ENCODE measurements at regions not wholly inside any gene's neighbourhood (a gene's known extent, or its start where the extent isn't known, plus 50 kb on each side); places are given as distances from the start of the nearest gene placed in this dataset.
"Not testable (repeated sequence)": the region's sequence is repeated elsewhere in the genome, so short reads cannot be mapped to it uniquely, and the experiment has no call there.

DNA sequence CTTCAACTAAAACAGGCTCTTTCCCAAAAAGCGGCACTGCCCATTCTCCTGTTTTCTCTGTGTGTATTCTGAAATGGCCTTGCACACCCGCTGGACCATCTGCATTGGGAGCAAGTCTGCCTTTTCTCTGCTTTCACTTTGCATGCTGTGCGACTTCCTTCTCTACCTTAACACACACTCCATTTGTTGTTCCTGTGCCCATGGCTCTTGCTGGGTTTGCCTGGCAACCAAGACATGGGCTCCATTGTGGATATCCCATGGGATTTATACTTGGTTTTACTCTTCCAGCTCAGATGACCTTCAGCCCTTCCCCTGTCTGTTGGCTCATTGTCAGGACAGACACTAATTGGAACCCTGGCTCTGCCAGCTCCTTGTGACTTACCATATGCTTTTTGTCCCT lies 465.3 kb downstream of the REEP3 start:
- DNase-seq (ENCODE audit: low read depth in 3 of 3, low spot score in 2 of 3) = no peak

DNA sequence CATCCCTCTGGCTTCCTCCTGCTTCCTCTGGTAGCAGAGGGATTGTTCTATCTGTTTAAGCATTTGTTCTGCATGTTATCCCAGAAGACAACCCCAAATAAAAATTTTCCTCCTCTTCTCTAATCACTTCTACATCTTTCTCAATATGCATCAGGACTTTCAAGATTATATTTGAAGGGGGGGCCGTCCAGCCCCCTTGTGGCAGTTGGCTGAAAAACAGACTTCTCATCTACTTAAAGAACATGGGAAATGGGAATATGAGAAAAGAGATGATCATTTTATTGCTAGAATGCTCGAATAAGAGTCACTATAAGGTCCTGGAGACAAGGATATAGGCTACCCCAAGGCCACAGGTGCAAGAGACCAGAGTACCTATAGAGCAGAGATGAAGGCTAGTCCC lies 466.0 kb downstream of the REEP3 start:
- DNase-seq (ENCODE audit: low read depth in 3 of 3, low spot score in 2 of 3) = no peak

DNA sequence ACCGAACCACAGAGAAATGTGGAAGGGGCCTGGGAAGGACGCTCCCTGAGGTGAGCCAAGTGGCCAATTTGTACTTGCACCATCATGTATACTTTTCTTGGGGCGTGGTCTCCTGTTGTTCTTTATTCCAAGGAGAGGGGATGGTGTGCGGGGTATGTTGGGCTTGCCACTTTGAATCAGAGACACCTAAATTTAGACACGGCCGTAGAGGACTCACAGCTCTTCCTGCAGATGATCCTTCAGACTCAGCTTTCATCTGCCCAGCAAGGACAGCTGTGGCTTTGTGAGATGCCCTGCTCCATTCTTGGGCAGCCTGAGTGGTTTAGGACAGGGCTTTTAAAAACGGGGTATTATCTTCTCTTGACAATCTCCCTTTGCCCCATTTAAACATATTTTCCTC lies 473.2 kb downstream of the REEP3 start:
- no peak for DNase-seq (ENCODE audit: low read depth in 3 of 3, low spot score in 2 of 3)

DNA sequence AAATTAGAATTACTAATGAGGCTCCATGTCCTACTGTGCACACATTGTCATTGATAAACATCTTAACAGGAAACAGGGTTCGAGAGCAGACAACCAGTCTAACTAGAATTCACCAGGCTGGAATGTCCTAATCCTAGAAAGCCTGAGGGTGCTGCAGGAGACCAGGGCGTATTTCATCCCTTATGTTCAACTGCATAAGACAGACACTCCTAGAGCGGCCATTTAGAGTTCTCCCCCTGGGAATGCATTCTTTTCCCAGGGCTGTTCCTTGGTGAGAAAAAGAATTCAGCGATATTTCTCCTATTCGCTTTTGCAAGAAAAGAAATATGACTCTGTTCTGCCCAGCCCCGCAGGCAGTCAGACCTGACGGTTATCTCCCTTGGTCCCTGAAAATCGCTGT lies 486.0 kb downstream of the REEP3 start:
- DNase-seq (ENCODE audit: low read depth in 3 of 3, low spot score in 2 of 3) = no peak

DNA sequence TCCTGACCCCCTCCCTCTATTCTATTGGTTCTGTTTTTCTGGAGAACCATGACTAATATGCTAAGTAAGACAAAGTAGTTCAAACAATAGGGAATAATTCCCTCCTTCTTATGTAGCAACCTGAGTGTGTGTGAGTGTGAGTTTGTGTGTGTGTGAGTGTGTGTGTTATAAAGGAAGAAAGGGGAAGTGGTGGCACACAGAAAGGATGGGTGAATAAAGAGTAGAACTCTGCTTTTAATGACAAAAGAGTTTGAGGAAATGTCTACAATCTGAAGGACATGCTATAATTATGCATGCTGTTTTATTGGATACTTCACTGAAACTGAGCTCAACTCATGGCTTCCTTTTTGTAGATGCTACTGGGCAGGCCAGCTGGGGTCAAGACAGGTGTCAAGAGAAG lies 489.5 kb downstream of the REEP3 start:
- no peak for DNase-seq (ENCODE audit: low read depth in 3 of 3, low spot score in 2 of 3)

DNA sequence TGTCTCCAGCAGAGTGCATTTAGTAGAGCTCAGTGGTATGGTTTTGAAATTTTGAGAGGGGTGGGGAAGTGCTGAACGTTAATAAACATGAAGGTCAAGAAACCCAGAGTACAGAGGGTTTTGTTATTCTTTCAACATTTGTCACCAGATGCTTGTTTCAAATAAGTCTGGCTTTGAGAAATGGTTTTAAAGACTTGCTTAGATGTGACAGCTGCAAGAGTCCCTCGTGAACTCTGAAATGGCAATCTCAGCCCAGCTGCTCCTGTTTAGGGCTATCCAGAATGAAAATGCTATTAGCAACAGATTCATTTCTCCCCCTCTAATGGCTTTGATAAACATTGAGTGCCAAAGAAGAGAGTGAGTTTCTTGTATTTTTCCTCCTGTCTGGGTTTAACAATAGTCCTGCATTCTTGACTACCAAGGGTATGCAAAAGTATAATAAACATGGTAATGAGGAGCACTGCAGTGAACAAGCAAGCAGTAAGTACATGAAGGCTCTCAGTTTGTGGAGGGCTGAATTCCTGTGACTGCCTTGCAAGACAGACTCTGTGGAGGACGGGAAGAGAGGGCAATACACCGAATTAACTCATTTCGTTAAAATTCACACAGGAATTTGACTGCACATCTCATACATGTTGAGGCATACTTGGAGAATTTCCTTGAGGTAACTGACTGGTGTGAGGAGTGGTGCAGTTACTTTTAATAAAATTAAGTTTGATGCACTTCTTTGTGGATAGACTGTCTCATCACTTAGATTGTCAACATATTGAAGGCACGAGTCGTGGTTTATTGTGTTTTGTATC lies 490.9 kb downstream of the REEP3 start:
- no peak for DNase-seq (ENCODE audit: low read depth in 3 of 3, low spot score in 2 of 3)

DNA sequence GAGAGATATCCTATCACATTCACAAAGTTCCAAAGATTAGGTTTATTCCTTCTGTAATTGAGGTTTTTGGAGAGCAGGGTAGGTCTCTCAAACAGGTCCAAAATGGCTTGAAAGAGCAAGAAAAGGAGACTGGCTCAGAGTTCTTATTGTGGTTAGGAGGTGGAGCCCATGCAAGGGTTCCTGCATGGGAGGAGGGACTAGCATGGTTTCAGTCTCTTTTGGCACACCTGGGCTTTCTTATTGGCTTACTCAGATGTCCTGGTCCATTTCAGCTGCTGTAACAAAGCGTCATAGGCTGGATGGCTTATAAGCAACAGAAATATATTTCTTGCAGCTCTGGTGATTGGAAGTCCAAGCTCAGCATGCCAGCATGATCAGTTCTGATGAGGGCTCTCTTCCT lies 493.1 kb downstream of the REEP3 start:
- DNase-seq (ENCODE audit: low read depth in 3 of 3, low spot score in 2 of 3) = no peak

DNA sequence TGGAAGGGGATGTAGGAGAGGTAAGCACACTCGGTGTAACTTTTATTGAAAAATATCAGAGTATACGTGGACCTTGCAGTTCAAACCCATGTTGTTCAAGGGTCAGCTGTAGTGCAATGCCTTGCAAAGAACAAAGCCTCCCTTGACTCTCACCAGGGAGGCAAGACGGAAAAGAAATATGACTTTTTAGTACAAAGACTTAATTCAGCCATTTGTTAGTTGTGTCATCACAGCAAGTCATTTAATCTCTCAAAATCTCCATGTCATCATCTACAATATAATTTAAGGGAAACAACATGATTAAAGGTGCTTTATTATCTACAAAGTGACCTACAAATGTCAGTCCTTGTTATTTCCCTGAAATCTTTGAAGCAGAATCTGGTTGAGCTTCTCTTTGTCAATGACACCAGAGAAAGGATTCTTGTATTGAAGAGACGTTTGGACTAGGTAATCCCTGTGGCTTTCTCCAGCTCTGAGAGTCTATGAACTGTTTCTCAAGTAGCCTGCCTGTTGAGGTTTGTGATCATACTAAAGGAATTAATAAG lies 502.8 kb downstream of the REEP3 start:
- no peak for DNase-seq (ENCODE audit: low read depth in 3 of 3, low spot score in 2 of 3)

DNA sequence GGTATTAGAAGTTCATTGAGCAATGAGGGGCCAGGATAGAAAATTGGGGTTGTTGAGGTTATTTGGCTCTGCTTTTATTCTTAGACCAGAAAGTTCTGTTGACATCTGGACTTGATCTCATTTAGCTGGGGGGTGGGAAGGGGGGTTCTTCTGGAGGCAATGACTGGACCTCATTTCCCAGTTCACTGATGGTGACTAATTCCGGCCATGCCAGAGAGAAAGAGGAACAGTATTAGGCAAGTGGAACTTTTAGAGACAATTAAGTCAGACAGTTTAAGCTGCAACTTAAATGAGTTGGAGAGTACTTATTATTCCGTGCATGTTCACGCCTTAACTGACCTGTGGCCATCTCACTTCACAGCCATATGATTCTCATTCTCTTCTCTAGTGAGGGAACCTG lies 512.5 kb downstream of the REEP3 start:
- no peak for DNase-seq (ENCODE audit: low read depth in 3 of 3, low spot score in 2 of 3)

DNA sequence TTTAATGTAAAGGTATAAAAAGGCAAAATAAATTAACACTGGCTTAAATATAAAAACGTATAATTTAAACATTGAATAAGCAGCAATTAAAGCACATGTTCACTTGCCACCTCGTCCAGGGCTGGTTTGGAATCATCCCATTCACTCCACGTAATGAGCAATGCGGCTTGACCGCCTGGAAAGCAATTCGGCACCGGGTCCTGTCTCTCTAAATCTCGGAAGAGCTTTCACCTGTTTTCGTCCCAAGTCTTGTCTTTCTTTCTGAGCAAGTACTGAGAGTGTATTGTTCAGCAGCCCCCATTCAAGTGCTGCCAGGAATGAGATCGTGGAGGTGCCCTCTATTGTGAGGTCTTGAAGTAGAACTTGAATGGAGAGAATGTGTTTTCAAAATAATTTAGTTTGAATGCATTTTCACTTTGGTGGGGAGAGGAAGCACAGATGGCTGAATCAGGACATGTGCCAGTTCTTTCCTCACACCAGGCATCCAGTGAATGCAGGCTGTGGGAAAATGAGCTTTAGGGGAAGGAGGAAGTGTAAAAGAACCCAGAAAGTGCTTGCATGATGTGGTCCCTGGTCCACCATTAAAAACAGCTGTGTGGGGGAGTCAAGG lies 515.2 kb downstream of the REEP3 start:
- no peak for DNase-seq (ENCODE audit: low read depth in 3 of 3, low spot score in 2 of 3)

DNA sequence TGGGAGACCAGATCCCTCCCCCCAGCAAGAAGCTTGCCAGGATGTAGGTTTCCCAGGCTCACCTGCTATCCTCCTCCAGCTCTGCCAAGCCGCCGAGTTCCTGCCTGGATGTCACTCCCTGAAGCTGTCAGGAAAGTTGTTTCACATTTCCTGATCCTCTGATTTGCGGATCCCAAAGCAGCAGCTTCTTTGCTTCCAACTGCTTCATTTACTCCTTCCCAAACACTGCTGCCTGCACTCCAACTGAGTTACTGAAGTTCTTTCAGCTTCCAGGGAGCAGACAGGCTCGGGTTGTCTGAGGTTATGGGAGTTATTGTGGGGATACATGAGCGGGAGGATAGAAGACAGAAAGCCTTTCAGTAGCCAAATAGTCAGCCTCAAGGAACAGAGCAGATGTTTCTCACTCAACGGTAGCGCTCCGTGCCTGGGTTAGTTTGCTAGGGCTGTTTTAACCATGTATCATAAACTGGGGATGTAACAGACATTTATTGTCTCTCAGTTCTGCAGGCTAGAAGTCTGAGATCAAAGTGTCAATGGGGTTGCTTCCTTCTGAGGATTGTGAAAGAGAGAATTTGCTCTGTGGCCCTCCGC lies 516.0 kb downstream of the REEP3 start:
- no peak for DNase-seq (ENCODE audit: low read depth in 3 of 3, low spot score in 2 of 3)

DNA sequence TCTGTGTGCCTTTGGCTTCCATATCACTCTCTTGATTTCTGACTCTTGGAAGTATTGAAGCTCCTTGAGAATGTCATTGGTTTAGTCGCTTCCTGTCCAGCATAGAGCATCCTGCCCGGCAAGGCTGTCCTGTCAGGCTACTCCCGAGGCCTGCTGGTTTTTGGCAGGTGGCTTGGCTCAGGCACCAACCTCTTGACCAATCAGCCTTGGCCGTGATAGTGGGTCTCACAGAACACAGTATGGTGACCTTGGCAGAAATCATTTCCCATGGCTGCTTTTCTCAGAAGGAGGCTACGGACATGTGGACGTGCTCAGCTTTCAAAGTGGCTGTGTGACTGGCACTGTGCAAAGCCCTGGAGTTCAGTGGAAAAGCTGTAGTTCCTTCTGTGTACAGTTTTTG lies 516.9 kb downstream of the REEP3 start:
- no peak for DNase-seq (ENCODE audit: low read depth in 3 of 3, low spot score in 2 of 3)

DNA sequence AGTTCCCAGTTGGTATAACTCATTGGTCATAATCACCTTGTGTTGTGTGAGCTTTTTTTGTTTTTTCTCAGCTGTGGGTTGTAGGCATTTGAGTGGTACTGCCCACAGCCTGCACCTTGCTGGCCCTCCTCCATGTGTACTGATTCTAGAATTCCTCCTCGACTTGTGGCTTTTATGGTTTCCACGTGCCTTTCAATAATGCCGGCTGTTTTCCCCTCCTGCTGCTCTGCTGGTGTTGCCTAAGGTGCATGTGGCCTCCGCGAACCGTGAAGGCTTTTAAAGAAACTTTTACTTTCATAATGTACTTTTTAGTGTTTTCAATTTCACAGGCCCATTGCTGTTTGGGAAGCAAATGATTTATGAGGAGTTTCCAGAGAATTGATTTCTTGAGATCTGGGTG lies 518.0 kb downstream of the REEP3 start:
- no peak for DNase-seq (ENCODE audit: low read depth in 3 of 3, low spot score in 2 of 3)

DNA sequence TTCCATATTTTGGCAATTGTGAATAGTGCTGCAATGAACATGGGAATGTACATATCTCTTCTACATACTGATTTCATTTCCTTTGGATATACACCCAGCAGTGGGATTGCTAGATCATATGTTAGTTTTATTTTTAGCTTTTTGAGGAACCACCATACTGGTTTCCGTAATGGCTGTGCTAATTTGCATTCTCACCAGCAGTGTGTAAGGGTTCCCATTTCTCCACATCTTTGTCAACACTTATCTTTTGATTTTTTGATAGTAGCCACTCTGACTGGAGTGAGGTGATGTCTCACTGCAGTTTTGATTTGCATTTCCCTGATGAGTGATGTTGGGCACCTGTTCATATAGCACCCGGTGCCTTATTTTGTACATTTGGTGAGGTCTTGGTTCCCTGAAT lies 519.6 kb downstream of the REEP3 start:
- no peak for DNase-seq (ENCODE audit: low read depth in 3 of 3, low spot score in 2 of 3)

DNA sequence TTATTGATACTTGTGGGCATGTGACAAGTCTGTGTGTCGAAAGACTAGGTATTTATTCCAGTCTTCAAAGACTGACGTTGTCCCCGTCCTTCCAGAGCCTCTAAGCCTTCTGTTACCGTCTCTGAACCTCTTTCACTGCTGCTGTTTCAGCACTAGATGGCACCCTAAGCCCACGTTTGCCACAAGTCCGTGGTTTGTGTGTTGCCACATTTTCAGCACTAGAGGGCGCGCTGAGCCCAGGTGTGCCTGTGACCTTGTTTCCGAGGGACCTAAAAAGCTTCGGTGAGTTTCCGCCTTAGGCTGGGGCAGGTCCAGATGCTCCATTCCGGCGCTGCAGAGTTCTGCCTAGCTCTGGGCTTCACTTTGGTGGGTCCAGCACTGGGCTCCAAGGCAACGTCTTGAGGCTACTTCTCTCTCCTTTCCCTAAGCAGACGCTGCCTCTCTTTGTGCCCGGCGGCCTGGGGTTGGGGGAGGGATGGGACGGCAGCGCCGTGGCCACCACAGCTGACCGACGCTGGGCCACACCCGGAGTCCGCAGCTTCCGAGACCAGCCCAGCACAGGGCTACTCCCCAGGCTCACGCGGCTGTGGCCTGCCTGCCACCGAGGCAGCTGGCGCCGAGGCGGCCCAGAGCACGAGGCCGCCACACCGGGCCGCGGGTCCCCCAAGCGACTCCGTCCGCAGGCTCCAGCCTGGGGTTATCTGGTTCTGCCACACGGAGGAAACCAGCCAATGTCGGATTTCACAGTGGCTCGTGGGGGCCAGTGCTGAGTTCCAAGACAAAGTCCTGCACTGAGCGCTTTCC lies 520.2 kb downstream of the REEP3 start:
- peak; percentile 55 to 66 (median 65) for DNase-seq (ENCODE audit: low read depth in 3 of 3, low spot score in 2 of 3)

DNA sequence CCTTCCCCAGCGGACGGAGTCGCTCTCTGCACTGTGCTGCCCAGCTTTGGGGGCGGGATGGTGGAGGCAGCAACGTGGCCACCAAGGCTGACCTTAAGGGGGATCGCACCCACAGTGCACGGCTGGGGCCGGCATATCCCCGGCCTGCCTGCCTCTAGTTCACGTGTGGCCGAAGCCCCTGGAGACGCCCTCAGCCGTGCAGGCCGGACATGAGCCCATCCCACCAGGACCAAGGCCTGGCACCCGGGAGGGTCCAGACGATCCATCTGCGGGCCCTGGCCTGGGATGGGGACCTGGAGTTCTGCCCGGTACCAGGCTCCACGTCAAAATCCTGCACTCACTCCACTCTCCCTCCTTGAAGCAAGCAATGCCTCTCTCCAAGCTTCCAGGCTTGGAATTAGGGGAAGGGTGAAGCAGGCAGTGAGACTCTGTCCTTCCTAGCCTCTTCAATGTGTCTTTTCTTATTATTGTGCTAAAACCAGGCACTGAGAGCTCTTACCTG lies 520.8 kb downstream of the REEP3 start:
- no peak for DNase-seq (ENCODE audit: low read depth in 3 of 3, low spot score in 2 of 3)

DNA sequence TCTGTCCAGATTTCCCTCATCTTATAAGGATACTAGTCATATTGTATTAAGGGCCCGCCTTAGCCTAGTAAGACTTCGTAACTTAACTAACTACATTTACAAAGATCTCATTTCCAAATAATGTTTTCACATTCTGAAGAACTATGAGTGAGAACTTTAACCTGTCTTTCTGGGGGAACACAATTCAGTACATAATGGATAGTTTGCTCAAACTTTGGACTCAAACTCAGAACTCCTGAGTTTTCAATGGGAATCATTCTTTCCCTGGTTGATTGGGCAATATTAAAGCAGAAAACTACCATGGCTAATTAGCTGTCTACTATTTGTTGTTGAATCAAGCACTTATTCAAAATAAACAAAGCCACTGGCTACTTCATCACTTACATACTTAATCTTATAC lies 522.9 kb downstream of the REEP3 start:
- no peak for DNase-seq (ENCODE audit: low read depth in 3 of 3, low spot score in 2 of 3)

DNA sequence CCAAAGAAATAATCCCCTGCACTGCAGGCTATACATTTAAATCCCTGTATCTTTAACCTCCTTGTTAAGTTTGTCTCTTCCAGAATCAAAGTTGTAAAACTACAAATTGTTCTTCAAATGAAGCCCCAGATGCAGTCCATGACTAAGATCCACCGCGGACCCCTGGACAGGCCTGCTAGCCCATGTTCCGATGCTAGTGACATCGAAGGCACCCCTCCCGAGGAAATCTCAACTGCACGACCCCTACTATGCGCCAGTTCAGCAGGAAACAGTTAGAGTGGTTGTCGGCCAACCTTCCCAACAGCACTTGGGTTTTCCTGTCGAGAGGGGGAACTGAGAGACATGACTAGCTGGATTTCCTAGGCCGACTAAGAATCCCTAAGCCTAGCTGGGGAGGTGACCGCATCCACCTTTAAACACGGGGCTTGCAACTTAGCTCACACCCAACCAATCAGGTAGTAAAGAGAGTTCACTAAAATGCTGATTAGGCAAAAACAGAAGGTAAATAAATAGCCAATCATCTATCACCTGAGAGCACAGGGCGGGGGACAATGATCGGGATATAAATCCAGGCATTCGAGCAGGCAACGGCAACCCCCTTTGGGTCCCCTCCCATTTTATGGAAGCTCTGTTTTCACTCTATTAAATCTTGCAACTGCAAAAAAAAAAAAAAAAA lies 523.9 kb downstream of the REEP3 start:
- not testable (repeated sequence) for DNase-seq (ENCODE audit: low read depth in 3 of 3, low spot score in 2 of 3)

DNA sequence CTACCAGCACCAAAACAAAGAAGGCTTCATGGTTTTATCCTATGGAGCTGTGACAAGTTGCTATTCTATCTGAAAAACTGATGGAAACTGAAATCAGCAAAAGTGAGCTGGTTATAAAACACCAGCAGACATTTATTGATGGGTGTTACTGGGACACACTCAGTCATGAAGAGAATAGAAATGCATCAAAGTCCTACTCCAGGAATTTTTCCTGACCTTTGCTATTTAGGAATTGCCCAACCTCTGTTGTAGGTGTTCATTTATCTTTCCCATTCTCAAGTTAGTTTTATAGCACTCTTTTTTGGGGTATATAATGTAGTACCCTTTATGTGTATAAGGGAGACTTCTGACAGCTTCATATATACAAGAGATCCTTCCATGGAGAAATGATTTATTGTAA lies 533.2 kb downstream of the REEP3 start:
- no peak for DNase-seq (ENCODE audit: low read depth in 3 of 3, low spot score in 2 of 3)

DNA sequence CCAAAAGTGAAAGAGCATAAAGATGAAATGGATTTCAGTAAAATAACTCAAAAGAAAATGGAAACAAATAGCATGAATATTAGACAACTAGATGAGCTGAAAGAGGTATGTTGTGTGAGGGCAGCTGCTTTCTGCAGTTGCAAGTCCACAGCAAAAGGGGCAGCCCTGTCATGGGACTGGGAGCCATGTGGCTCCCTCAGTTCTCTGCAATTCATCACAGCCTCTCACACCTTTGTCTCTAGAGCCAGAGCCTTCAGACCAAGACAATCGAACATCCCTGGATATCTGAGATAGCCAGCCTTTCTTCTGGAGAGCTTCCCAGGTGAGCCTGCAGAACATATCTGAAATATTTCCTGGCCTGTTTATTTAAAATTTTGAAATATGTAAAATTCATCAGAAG lies 538.7 kb downstream of the REEP3 start:
- DNase-seq (ENCODE audit: low read depth in 3 of 3, low spot score in 2 of 3) = no peak

All from right renal cortex interstitium (tissue), 3 donors.